Fibroblast of skin of left quadriceps (primary cell): ENCODE measurements at regions not wholly inside any gene's neighbourhood (a gene's known extent, or its start where the extent isn't known, plus 50 kb on each side); places are given as distances from the start of the nearest gene placed in this dataset.
"Not testable (repeated sequence)": the region's sequence is repeated elsewhere in the genome, so short reads cannot be mapped to it uniquely, and the experiment has no call there.

Experiments
- DNase-seq, 2 experiments: peaks; one replicate each; pipeline ENCODE4 v3.0.0-alpha.2; 2013; ENCODE audit warnings: low read depth in 2 of 2

DNA sequence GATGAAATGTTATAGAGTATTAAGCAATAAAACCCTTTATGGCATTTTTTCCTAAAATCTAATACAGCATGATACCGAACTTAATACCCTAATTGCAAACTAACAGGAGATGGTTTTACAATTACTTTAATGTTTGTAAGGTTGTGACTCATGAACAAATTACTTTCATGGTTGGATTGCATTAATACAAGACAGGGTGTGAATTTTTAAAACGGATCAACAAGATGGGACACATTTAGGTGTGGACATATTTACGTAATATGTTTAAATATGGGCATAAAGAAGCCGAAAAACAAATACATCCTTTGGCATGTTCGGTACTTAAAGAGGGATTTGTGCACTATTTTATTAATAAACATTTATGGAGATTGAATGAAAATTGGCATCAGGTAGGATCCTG, 168.3 kb upstream of the SPRY2 start:
- DNase-seq, result no peak

DNA sequence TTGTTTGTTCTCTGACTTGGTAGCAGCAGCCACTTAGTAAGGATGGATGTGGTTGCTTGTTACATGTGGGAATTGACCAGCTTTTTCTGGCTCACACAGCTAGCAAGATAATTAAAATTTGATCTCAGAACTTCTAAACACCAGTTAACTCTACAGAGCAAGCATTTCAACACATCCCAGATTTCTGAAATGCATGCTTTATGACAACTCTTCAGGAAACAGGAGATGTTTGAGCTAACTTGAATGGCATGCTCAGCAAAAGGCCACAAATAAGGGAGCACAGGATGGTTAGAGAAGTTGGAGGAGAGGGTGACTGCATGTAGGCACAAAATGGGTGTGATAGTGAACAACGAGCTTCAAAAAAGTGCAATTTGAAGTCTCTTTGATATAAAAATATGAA, 167.1 kb upstream of the SPRY2 start:
- DNase-seq, result no peak

DNA sequence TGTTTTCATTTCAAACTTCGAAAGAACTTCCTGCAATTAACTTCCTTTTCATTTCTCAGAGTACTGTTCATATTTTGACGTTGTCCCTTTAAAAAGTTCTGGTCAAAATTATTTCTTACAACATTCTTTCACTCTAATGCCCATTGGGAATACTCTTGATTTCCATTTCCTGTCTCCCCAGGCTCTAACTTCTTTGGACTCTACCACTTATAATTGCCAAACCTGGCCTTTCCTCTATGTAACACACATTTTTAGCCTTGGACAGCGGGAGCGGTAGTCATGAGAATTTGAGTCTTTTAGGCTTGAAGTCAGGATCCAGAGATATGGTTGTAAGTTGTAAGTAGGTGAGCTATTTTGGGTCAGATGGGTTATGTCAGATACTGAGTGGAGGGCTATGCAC, 163.5 kb upstream of the SPRY2 start:
- no peak for DNase-seq

DNA sequence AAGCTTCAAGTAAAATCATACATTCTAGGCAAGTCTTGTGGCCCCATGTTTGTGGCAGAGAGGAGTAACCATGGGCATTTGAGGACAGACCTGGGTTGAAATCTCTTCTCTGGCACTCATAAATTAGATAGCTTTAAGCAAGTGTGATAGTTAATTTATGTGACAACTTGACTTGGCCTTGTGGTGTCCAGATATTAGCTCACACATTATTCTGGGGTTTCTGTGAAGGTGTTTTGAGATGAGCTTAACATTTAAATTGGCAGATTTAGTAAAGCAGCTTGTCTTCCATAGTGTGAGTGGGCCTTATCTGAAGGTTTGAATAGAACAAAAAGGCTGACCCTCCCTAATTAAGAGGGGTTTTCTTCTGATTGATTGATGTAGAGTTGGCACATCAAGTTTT, 161.4 kb upstream of the SPRY2 start:
- DNase-seq, result no peak

DNA sequence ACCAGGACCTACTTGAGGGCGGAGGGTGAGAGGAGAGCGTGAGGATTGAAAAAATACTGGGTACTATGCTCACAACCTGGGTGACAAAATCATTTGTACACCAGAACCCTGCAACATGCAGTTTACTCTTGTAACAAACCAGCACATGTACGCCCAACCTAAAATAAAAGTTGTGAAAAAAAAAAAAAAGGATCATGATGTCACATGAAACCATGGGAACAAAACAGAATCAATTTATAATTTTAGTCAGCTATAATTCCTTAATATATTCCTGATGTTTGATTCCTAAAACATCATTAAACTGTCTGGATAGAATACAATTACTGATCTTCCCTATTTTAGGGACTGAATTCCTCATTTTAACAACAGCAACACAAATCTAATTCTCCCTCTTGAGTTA, 160.6 kb upstream of the SPRY2 start:
- DNase-seq, result no peak

DNA sequence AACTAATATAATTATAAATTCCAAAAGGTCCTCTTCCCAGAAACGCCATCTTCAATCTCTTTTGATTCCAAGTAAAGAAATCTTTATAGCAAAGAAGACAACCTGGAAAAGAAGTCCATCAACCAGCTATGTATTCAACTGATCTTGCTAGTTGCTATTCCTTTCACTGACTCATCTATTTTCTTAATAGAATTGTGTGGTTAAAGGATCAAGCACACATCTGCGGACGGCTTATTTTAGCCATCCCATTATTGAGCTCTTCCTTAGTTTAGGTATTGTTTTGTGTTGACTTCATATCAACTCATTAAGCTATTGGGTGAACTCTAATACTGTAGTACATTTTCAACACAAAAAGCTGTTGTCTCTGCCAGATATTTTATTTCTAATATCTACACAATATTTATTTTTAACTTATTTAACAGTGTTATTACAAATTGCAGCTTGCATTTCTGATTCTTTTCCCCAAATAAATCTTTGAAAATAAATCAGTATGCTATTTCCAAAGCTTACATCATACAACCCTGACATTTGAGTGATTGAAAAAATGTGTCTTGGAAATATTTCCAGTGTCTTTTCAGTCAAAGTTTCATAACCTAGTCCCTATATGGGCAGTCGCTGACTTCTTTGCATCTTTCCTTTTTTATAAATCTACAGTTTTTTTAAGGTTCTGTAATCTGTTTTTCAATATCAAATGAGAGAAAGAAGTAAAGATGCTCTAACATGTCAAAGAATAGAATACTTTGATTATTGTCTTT, 158.8 kb upstream of the SPRY2 start:
- DNase-seq, result peak in 1 of 2 experiments; percentile 15

DNA sequence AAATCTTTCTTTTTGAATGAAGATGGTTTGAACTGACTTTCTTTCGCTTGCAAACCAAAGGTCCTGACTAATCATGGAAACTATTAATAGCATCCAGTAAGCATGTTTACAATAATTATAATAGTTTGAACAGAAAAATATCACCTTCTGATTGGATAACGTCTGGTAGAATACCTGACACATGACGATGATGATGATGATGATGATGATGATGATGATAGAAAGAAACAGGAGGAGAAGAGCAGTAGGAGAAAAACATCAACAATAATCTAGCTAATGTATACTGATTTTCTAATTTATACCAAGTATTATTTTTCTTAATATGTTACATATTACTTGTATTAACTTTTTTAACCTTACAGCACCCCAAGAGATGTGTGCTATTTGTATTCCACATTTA, 157.5 kb upstream of the SPRY2 start:
- DNase-seq, result no peak

DNA sequence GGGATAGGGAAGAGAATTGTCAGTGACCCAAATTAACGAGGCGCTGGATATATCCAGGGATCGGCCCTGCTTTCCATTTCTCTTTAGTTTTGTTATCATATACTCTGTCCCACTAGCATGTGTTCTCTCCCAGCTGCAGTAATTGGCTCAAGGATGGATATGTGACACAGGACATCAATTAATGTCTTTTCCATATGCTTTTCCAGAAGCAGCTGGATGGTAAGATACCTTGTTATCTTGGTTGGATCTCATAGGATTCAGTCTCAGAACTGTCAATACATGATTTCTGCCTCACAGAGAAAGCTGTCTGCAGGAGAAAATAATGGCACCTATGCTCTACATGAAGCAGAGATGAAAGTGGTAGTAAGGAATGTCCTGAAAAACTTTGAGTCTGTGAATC, 157.1 kb upstream of the SPRY2 start:
- no peak for DNase-seq

DNA sequence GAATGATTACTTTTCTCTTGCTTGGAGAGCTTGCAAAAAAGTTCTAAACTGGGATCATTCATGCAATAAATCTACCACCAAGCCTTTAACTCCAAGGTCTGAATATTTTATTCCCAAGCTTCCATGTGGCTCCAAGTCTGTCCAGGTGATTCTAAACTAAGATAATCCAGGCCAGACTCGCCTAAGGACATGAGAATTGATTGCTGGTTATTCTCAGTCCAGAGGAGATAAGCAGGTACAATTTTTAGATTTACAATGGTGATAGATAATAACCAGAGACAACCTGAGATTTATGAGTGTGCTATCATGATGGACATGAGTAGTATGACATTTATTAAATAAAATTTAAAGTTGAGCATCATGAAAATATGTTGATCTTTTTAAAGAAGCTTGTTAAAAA, 156.5 kb upstream of the SPRY2 start:
- no peak for DNase-seq

DNA sequence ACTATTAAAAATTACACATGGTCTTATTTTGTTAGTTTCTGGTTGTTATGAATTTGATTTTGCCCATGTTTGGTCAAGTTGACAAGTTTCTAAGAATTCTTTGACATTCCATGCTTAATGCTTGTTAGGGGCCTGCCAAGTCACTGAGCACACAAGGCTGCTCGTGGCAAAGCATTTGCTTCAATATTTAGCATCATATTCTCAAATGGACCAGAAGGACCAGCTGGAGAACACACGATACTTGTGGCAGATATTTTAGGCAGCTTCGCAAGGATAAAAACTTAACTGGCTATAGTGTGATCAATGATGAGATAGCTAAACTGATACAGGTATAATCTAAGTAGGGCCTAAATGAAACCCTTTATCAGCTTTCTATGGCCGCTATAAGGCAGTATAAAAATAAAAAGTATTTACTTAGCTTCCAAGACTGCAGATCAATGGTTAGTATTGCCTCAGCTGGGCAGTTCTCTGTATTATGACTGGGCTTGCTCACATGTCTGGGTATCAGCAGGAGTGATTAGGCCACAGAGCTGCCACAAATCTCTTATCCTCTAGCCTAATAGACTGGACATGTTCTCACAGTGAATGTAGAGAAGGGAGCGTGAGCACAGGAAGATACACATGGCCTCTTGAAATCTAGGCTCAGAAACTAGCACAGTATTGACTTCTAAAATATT, 155.9 kb upstream of the SPRY2 start:
- DNase-seq, result no peak

DNA sequence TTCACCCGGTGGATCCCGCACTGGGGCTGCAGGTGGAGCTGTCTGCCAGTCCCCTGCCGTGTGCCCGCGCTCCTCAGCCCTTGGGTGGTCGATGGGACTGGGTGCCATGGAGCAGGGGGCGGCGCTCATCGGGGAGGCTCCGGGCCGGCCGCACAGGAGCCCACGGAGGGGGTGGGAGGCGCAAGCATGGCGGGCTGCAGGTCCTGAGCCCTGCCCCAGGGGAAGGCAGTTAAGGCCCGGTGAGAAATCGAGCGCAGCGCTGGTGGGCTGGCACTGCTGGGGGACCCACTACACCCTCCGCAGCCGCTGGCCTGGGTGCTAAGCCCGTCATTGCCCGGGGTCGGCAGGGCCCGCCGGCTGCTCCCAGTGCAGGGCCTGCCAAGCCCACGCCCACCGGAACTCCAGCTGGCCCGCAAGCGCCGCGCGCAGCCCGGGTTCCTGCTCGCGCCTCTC, 149.6 kb upstream of the SPRY2 start:
- DNase-seq, result not testable (repeated sequence)

DNA sequence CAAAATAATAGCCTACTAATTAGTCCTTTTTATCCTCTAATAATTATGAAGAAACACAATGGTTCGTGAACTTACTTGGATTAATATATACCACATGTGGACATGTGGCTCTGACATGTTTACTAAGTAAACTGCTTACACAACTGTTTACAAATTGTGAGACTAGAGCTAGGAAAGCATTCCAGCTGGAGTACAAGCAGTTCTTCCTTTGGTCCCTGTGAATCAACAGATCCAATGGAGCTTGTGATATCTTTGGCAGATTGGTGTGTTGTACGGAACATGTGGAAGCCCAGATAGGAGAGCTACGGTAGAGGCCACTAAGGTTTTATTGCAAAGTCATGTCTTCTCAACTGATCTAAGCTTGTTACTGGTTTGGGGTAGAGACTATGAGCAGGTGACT, 145.5 kb upstream of the SPRY2 start:
- DNase-seq, result no peak

DNA sequence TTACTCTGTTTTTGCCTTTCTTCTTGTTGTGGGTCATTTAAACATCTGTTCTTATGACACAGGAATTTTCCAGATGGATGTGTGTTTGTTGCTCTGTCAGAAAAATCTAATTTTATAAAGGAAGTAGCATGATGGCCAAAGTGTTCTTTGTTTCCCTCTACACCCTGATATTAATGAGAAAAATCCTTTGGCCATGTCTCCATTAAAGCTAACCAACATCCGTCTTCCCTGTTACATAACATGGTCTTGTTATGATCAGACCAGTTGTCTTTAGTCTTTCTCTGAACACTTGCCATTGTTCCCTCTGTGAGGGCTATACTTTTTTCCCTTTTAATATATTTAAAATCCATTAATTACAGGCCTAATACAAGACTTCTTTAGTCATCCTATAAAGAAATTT, 142.2 kb upstream of the SPRY2 start:
- DNase-seq, result no peak

DNA sequence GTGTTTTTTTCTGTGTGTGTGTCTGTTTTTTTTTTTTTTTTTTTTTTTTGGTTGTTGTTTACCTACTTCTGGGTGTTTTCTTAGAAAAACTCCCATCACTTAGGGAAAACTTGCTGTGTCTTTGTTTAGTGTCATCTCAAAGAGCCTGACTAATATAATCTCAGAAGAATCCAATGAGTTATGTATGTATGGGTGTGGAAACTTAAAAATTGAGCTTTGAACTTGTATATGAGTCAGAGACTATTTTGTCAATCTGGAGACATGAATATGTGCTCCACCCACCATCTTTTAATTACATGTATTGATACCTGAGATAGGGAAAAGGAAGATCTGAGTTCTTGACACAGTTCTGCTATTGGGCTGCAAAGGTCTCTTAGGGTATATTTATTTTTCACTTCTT, 140.7 kb upstream of the SPRY2 start:
- no peak for DNase-seq

DNA sequence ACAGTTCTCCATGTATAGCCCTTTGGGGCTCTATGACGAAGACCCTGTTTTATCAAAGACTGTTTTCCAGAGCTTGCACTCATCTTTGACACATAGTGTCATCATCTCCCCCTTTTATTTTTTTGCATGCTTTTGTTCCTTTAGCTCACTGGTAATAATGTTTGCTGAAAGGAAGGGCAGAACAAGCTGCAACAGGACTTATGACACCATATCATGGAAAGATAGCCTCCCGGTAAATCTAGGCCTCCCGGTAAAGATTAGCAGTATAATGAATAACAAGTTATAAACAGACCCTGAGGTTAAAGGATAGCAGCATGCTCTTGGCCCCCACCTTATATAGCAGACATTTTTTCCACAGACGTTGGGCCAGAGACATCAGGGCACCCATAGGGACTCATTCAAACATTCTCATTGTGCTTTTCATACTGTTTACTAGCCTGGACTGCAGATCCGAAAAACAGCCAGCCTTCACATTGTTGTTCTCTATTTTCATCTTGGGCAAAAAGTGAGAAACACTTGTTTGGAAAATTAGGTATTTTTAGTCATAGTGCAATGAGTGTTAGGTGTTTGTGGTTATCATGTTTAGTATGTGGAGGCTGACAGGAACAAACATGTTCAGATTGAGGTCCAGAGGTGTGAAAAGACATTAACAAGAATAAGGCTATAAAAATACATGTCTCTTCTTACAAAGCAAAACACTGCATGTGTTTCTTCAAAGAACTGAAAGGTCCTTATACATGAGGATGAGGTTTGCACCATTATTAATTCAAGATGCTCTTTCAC, 136.9 kb upstream of the SPRY2 start:
- DNase-seq, result no peak

DNA sequence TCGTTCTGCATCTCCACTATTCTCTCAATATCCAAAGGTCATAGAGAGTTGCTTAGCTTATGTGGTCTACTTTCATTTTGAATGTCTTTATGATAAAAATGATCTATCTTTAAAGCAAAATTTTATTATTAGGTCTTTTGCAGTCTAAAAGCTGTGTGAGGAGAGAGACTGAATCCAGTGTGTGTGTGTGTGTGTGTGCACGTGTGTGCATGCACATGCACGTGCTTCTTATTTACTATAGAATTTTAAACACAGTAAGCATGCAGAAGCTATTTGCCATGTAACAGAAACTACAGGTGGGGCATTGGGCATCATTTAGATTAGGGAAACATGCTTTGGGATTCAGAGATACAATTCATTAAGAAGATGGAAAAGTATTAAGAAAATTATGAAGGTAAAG, 136.0 kb upstream of the SPRY2 start:
- DNase-seq, result no peak

DNA sequence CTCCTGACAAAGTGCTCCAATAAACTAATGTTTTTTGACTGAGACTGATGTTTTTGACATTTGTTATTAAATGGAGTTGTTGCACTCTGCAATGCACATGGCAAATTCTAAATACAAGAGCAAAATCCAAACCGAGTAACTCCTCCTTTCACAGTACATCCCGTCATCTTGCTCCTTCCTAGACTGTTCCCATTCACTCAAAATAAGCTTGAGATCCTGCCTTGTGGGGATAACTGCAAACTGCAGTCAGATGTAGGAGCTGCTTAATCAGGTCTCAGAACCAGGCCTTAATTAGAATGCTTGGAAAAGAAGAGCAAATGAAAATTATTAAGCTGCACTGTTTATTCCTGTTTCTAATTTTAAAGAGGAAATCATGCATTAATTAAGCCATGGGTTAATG, 134.8 kb upstream of the SPRY2 start:
- no peak for DNase-seq

DNA sequence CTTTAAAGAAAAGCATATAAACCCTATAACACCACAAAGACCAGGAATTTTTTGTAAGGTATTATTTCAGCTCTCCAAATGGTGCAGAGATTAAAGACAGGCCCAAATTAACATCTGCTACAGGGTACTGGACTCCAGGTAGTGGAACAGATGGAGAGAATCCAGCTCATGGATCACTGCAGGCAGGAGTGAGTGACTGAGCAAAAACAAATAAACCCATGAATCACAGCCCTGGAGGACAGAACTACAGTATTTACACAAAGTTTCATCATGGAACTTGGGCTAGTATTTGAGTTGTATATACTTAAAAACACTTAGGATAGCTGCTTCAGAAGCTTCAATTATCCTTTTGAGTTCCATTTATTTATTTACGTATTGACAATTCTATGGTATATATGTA, 132.8 kb upstream of the SPRY2 start:
- DNase-seq, result peak; percentile 12 to 18

DNA sequence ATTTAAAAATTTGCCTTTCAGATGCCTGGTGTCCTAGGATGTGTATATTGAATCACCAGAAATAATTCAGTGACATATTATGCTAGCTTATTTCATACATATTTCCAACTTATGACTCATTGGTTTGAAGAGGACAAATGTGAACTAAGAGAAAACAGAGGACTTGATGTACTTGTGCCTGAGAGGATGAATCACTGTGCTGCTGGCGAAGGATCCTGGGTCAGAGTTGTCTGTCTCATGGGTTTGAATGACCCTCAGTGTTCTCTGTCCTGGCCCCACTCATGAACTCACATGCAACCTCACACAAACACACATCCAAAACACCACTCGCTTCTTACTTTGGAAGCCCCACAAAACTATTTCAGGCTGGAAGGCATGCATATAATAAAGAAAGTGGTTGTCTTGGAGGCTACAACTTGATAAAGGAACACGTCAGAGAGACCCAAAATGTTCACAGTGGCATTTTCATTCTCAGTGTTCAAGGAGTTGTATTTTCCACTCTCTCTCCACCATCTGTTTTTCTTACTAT, 129.0 kb upstream of the SPRY2 start:
- DNase-seq, result peak; percentile 23 to 31

DNA sequence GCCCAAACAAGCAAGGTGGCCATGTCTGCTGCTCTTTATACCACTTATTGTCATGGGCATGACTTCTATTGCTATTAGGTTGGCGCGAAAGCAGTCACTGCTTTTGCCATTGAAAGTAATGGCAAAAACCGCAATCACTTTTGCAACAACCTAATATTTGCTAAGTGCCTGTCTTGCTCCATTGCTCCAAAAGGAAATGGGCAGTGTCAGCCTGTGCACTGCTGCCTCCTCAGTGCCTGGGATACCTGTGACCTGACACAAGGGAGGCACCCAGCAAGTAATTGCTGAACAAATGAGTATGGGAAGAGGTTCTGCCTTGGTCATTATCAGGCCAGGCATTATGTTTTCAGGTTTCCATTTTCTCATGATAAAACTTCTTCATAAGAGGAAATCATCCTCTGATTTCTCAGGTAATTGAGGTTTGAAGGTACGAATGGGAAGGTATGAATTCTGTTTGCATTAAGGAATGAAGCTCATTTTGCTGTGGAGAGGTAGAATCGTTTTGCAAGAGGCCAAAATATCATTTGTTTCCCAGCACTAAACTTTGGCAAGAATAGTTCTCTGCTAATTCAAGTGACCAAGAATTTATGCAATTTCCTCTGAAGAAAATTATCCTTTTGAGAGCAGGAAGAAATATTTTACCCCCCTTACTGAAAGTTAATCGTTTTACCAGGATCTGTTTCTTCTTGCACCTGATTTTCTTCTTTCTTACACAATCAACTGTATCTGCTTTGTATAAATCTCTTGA, 128.4 kb upstream of the SPRY2 start:
- DNase-seq, result no peak

DNA sequence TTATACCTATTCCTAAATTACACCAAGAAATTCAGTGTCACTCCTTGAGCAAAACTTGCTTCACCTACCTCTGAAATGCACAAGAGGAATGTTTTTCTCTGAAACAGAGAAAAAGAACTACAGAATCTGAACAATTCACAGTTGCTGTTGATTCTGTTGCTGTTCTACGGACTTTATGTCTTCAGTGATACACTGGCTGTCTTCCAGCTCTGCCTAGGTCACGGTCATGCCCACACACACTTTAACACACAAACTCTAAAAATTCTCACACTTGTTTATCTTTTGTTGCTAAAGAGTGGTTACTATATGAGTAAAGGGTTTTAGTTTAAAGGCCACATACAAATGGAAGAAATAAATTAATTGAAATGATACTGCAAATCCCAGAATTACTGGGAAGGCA, 124.4 kb upstream of the SPRY2 start:
- no peak for DNase-seq
